HG03025 (cell line): ENCODE measurements at regions not wholly inside any gene's neighbourhood (a gene's known extent, or its start where the extent isn't known, plus 50 kb on each side); places are given as distances from the start of the nearest gene placed in this dataset.

ENCODE experiments used
- ATAC-seq: cut with Tn5 transposase; IDR thresholded peaks from one replicate; pipeline ENCODE4 v1.9.1; 2021; ENCODE audit warnings: mild to moderate bottlenecking, moderate library complexity; ENCODE audit not compliant: unreplicated experiment, low FRiP score

DNA sequence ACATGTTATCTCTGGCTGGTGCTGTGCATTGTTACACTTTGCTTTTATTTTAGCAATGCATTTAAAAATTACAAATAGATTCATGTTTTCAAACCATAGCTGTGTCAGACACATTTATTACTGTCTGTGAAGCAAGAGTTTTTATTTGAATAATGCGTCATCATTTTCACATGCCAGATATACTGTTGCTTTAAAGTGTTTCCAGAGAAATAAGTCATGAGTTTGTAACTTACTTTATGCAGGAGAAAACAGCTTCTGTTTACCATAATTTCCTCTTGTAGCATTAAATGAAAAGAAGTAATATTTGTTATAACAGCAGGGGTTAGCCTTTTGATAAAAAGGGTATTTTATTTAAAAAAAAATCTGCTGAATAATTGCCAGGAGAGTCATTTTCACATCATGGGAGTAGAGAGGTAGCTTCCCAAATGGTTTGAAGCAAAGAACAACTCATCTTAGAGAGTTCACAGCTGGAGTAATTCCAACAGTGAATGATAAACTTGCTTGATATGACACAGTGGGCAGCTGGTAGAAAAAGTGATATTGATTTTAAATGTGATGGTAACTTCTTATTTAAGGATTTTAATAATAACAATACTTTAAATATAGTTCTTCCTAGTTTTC is 1274.5 kb upstream of the CRIM1 start:
- ATAC-seq: no peak

DNA sequence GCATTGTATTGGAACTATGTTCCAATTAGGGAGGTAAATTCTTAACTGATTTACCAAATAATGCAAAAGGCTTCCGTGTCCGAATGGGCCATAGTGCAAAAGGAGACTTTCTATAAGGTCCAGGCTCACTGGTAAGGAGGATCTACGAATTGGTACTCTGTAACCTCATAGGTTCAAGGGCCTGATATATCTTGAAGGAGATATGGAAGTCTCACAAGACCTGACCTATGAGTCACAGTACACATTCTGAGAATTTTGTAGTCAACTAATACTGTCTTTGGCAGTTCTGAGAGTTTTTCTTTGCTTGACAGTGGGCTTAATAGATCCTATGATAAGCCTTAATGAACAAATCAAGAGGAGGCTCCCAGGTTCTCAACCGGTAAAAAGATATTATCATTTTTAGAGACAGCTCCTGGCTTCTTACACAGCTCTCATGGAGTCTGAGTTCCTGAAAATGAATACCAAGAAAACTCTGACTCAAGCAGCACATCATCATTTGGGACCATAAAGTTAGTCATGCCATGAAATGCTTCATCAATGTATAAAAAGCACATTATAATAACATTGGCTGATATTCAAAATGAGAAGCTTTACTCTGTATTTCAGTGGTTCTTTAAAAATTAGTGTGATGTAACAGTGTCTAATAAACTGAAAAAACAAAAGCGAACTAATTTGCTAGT is 1275.2 kb upstream of the CRIM1 start:
- ATAC-seq: no peak

DNA sequence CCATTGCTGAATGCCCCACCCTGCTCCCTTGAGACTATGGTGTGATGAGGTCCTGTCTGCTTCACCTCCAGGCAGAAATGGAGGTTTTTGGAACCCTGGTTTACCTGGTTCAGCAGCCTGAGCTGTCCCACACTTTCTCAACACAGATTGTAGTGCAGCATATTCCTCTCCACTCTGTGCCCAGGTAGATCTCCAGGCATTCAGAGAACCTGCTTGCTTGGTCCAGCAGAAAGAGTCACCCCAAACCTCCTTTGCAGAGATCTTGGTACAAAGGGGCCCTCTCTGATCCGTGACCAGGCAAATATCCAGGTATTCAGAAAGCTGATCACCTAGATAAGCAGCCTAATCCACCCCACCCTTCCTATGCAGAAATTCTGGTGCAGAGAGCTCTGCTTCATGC is 1288.2 kb upstream of the CRIM1 start:
- ATAC-seq: no peak

DNA sequence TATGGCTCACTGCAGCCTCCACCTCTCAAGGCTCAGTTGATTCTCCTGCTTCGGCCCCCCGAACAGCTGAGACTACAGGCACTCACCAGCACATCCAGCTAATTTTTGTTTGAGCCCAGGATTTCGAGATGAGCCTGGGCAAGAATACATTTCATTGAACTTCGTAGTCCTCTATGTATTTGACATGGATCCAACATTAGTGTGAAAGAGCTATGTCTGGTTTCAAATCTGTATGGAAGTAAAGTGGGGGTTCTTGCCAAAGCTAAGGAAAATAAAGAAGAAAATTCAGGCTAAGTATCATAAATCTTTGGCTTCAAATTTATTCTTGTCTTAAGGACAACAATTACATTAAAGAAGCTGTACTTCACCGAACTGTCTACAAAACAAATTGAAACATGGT is 1291.7 kb upstream of the CRIM1 start:
- ATAC-seq: no peak

DNA sequence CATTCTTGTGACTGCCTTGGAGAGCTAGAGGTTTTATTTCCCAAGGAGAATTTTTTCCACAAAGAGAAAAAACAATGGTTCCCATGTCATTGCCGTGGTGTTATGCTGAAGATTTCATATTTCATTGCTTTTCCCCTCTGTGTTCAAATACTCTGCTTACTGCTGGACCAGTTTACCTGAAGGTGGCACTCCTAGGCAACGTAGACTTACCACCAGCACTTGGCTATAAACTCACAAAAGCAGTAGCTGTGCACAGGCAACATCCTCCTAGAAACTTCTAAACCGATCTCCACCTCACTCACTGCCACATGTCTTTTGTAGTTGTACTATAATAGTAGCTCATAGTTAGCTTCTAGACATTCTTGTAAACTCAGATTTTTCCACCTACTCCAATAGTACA is 1319.7 kb upstream of the CRIM1 start:
- ATAC-seq: no peak

DNA sequence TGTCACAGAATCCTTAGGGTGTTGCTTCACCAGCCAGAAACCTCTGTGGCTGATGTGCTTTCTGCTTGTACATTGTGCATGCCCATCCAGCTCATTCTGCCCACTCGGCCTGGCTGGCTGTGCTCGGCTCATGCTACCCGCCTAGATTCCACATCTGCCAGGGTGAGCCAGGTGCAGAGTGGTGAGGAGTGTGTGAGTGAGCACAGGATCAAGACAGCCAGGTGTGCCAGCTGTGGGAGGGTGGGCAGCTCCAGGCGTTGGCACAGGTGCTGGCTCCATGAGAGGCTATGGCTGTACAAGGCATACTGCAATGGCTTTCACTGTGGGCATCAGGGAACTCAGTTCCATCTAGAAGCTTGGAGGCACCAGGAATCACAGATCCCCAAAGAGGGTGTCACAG is 1321.8 kb upstream of the CRIM1 start:
- no peak for ATAC-seq

DNA sequence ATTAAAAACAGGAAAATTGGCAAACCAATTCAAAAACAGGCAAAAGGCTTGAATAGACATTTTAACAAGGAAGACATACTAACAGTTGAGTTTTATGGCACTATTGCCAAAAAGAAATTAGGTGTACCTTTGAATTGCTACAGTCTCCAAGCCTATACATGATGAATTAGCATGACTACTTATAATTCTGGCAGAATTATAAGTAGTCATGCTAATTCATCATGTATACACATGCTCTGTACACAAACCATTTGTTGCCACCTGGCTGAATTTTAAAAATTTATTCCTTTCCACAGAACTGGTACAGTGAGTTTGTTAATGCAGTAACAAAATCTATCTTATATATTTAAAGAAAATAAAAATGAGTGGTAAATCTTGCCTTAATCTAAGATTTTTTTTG is 1332.0 kb upstream of the CRIM1 start:
- no peak for ATAC-seq

DNA sequence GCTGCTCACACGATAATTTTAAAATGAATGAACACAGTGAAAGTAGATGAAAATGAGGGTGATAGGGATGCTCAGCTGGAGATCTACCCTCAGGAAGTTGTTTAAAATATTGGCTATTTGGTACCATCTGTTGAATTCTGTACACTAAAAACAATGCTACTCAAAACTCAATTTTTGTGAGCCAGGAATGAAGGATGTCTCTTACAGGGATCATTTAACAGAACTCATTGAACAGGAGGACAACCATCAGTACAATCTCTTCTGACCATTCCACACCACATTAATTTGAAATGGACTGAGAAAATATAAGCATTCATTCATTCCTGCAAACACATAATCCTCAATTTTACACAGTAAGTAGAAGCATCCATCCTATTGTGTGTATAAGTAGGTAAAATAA is 1355.1 kb upstream of the CRIM1 start:
- no peak for ATAC-seq

DNA sequence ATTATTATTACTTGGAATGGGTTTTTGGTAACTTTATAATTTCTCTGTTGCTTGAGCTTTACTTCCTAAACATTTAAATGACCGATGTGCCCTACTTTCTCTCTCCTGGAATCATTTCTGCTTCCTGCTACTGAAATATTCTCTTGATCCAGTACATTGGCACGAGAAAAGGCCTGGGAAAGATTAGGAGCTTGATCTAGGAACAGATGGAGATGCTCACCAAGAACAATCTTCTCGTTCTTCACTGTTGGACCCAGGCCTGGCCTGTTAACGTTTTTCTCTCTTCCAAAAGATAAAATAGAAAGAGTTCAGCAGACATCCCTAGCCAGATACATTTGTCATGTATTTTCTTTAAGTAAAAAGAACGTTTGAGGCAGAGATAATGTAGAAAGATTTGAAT is 1356.8 kb upstream of the CRIM1 start:
- ATAC-seq: no peak

DNA sequence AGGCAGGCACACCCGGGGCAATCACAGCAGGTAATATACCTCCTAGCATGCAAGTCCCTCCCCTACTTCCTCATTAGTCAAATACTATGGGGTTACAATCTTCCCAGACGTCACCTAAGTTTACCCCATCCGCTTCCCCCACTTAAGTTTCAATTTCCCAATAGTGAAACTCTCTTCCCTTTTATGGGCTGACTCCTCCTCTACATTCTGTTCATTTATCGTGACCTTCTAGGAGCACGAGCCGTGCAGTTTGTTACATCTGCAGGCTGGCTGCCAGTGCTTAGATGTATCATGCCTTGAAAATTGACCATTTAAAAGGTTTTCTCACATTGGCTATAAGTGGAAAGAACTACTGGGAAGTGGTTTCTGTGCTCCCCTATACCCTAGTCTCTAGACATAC is 1357.8 kb upstream of the CRIM1 start:
- no peak for ATAC-seq

DNA sequence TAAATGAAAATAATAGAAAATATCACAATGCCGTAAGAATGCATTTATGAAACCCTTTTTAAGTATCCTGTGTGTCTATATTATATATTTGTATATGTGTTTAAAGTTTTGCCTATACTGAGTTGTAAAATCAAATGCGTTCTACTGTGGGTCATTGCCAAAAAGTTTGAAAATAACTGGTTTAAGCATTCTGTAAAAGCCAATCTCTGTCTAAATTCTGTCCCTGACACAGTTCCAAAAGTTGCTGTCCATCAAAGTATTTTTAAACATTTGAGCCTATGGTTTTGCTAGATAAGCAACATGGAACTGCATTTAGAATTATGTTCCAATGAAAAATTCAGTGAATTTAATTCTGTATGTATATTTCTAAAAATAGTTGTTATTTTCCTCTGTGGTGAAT is 1360.4 kb upstream of the CRIM1 start:
- ATAC-seq: no peak

DNA sequence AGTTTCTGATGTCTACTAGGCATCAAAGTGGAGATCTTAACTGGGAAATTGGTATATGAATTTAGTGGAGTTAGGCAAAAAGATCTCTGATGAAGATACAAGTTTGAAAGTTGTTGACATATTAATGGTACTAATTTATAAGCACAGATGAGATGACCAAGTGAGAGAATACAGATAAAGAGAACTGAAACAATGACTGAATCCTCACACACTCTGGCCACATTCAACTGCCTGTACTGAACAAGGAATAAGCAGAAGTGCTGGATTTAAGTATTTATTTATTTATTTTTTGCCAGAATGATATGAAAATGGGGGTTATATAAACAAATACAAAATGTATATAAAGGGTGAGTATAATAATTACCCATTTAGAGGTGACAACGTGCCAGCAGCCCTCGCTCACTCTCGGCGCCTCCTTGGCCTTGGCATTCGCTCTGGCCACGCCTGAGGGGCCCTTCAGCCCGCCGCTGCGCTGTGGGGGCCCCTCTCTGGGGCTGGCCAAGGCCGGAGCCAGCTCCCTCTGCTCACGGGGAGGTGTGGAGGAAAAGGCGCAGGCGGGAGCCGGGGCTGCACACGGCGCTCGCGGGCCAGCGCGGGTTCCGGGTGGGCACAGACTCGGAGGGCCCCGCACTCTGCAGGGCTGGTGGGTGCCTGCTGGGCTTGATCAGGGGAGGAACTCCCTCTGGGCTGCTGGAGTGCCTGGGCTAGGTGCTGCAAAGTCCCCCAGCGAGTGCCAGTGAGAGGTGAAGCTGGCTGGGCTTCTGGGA is 1363.9 kb upstream of the CRIM1 start:
- no peak for ATAC-seq

DNA sequence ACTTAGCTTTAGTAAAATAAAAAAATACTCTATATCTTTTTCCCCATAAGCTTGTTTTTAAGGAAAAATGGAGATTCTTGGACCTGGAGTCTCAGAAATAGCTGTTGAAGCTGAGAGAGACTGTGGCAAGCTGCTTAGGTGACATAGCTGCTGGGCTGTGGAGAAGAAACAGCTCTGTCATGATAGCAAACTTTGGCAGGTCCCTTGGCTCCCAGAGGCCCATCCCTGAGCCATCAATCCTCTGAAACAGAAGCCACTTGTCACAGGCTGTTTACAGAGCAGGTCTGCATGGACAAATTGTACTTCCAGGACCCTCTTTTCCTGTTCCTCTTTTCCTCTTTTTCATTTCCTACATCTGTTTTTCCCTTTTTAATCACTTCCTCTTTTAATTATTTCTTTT is 1370.1 kb upstream of the CRIM1 start:
- ATAC-seq: no peak

DNA sequence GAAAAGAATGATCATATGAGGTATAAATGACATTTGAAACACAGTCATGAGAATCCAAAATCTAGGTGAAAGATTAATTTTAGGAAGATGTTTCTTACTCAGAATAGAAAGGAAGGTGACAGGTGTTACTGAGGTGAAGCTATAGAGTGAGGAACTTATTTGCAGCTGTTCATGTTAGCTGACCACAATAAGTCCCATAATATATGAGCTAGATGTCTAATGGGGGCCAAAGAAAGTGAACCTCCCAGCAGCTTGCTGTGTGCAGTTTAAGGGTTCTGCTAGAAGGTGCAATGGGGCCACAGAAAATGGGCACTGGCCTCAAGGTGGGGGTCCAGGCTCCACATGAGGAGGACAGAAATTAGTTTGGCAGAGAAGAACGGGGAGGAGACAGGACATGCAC is 1374.9 kb upstream of the CRIM1 start:
- ATAC-seq: no peak

DNA sequence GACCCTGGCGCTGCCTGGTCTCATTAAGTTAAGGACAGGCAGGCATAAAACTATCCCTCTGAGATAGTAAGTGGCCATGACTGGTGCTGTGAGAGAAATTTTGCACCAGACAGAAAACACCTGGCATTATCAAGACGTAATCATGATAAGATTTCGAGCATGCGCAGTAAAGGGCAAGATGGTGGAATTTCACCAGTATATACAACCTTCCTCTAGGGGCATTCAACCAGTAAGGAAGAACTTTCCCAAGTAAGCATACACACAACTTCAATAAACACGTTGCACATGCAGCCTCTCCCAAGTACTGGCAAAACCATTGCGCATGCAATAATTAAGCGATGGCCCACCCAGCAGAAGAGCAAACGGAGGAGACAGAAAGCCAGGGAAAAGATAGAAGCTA is 1376.4 kb upstream of the CRIM1 start:
- ATAC-seq: no peak

DNA sequence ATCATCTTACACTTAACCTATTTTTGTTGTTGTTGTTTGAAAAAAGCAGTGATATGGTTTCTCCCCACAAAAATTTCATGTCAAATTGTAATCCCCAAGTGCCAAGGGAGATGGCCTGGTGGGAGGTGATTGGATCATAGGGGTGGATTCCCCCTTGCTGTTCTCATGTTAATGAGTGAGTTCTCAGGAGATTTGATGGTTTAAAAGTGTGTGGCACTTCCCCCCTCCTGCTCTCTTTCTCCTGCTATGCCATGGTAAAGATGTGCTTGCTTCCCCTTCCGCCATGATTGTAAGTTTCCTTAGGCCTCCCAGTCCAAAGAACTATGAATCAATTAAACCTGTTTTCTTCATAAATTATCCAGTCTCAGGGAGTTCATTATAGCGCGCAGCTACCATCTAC is 1362.7 kb upstream of the FAM98A start:
- ATAC-seq: no peak

DNA sequence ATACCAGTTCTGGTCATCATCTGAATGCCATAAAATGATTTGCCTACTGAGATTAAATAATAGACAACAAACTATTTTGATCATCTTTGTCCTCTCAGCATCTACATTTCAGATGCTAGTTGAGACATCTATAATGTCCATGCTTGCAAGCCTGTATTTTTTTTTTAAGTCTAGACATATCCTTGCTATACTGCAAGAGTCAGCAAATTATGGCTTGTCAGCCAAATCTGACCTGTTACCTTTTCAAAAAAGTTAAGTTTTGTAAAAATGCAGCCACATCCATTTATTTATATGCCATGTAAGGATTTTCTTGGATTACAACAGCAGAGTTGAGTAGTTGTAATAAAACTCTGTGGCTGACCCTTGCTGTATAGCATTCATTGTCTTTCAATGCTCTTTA is 1355.7 kb upstream of the FAM98A start:
- ATAC-seq: no peak

DNA sequence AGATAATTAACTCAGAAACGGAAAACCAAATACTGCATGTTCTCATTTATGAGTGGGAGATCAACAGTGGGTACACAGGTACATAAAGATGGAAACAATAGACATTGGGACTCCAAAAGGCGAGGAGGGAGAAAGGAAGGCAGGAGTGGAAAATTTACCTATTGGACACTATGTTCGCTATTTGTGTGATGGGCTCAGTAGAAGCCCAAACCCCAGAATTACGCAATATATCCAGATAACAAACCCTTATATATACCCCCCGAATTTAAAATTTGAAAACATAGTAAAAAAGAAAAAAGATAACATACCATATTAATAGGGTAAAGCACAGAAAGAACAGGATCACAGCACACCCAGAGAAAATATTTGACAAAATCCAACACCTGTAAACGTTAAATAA is 1351.7 kb upstream of the FAM98A start:
- ATAC-seq: no peak

DNA sequence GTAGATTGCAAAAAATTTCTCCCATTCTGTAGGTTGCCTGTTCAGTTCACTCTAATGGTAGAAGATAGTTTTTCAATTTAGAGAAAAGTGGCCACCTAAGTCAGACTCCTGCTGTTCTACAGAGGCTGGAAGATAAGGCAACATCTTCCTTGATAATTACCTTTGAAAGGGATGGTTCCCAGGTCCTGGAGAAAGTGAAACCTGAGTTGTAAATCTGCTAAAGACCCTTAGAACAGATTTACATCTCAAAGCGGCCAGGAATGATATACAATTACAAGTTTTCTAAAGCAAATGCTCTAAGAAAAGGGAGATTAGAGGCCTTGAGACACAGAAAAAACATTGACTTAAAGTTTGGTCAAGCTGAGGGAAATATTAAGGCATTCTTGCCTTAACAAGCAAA is 1350.2 kb upstream of the FAM98A start:
- no peak for ATAC-seq

DNA sequence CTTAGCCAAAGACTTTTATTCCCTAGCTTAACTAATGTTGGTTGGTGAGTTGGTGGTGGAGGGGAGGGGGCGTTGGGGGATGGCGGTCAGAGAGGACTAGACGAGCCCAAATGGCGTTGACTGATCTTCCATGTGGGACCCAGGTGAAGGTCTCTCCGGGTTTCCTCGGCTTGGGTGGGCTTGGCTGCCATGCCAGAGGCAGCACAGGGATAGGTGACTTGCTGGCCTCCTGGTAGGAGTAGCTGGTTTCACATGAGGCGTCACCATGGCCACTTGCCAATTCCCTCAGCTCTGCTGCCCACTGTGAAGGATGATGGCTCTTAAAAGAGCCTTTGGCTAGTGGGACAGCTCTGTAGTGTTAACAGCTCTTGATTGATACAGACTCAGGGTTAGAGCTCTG is 1337.0 kb upstream of the FAM98A start:
- ATAC-seq: no peak

DNA sequence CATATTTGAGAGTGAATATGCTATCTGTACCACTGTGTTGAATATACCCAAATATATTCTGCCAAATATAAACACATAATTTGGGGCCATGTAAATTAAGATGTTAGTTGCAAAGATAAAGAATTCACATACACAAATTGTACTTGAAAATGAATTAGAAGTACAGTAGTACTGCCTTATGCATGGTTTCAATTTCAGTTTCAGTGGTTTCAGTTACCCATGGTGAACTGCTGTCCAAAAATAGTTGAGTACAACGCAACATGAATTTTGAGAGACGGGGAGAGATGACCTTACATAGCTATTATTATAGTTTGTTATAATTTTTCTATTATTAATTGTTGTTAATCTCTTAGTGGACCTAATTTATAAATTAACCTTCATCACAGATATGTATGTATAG is 1313.0 kb upstream of the FAM98A start:
- peak; percentile 74 for ATAC-seq
